ENCODE measurements at regions not wholly inside any gene's neighbourhood (a gene's known extent, or its start where the extent isn't known, plus 50 kb on each side); places are given as distances from the start of the nearest gene placed in this dataset.
"Not testable (repeated sequence)": the region's sequence is repeated elsewhere in the genome, so short reads cannot be mapped to it uniquely, and the experiment has no call there.

DNA sequence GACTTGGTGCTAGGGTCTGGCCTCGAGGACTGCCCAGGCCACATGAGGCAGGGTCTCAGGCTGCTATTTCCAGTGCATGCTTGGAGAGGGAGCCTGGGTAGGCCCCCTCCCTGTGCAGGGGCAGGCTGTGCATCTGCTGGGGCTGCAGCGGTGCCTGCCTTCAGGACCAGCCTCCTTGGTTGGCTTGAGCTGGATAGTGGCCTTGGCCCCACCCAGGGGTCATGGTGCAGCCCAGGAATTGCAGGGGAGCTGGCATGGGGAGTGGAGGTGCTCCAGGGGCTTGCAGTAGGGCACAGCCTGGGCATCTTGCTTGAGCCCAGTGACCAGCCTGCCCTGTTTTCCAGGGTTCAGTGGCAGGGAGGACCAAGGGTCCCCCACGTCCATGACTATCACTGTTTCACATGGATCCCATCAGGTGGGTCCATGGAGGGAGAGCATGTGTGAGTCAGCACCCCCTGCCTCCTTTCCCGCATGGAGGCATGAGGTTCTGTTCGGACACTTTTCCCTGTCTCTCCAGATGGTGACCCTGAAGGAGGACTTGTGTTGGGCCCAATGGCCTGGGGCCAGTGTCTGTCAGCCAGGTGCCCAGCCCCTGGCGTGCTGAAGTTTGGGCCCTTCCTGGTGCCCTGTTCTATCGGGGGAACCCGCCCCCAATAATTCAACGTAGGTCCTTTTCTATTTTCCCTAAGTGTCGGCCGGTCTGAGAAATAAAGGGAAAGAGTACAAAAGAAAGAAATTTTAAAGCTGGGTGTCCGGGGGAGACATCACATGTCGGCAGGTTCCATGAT, 218.6 kb downstream of the SNRPN start:
- Histone ChIP-seq H3K27me3 (no peaks in the 10 kb centered on the region), H3K9me3 (peaks cover 0 to 14% of the 10 kb centered on the region in 2 donors), H3K4me1 (no peaks in the 10 kb centered on the region), H3K4me3 (no peak overlapping the region), H3K36me3 (no peaks in the 10 kb centered on the region), H3K27ac (no peak overlapping the region)
- DNase-seq: peak; percentile 4 to 7
- intact Hi-C loops (cut with DNase I; ENCODE audit: low total_unique reads): no loop called here
- TF ChIP-seq CTCF (IDR thresholded peaks at IDR 0.05): no peak
- TF ChIP-seq POLR2A (IDR thresholded peaks at IDR 0.05): no peak

- H3K36me3 ChIP-seq; DNase-seq; H3K27ac ChIP-seq; H3K4me1 ChIP-seq; H3K4me3 ChIP-seq; H3K27me3 ChIP-seq; intact Hi-C loops (cut with DNase I; ENCODE audit: low total_unique reads): not testable (repeated sequence)
- H3K9me3 ChIP-seq: peaks cover 0 to 14% of the 10 kb centered on the region in 2 donors
Observed at GRCh38 chr15:25174149-25174548, 219.4 kb downstream of the SNRPN start.

GRCh38 chr15:25175033-25175788, 220.4 kb downstream of the SNRPN start:
- no peak overlapping the region for H3K4me3 ChIP-seq
- TF ChIP-seq CTCF (IDR thresholded peaks at IDR 0.05): no peak
- H3K9me3 ChIP-seq: peaks cover 0 to 14% of the 10 kb centered on the region in 2 donors
- peak; percentile 4 to 6 for DNase-seq
- no peaks in the 10 kb centered on the region for H3K36me3 ChIP-seq
- no peaks in the 10 kb centered on the region for H3K27me3 ChIP-seq
- intact Hi-C loops (cut with DNase I; ENCODE audit: low total_unique reads): no loop called here
- no peaks in the 10 kb centered on the region for H3K4me1 ChIP-seq
- no peak overlapping the region for H3K27ac ChIP-seq

DNA sequence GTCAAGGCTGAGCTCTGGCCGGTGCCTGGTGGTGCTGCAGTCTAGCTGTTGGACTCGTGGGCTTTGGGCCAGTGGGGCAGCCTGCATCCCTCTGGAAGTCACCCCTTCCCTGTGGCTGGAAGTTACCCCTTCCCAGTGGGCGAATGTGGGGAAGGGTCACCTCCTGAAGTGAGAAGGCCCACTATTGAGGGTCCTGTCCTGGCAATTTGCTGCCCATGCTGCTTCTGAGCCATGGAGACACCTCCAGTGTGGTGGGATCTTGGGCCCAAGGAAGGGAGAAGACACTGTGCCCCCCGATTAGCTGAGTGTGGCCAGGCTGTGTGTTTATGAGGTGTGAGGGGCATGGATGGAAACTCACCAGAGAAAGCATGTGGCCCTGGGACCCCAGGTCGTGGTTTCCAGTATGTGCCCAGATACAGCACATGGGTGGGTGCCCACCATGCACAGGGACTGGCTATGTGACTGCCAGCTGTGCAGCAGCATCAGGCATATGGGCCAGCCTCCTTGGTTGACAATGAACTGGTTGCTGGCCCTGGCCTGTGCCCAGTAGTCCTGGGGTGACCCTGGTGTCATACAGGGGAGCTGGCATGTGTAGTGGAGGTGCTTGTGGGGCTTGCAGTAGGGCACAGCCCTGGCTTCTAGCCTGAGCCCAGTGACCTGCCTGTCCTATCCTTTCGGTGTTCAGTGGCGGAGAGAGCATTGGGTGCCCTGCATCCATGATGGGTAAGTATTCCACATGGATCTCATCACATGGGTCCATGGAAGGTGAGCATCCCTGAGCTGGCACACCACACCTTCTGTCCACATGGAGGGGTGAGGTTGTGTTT, 221.2 kb downstream of the SNRPN start:
- H3K27me3 ChIP-seq: no peaks in the 10 kb centered on the region
- no peak overlapping the region for H3K4me3 ChIP-seq
- peak; percentile 6 to 7 for DNase-seq
- H3K27ac ChIP-seq: no peak overlapping the region
- H3K9me3 ChIP-seq: peaks cover 0 to 14% of the 10 kb centered on the region in 2 donors
- H3K36me3 ChIP-seq: no peaks in the 10 kb centered on the region
- intact Hi-C loops (cut with DNase I; ENCODE audit: low total_unique reads): no loop called here
- H3K4me1 ChIP-seq: no peaks in the 10 kb centered on the region
- TF ChIP-seq POLR2A (IDR thresholded peaks at IDR 0.05) (no peak), CTCF (IDR thresholded peaks at IDR 0.05) (no peak)

- no peaks in the 10 kb centered on the region for H3K36me3 ChIP-seq
- intact Hi-C loops (cut with DNase I; ENCODE audit: low total_unique reads): no loop called here
- H3K4me3 ChIP-seq: no peak overlapping the region
- peaks cover 0 to 14% of the 10 kb centered on the region in 2 donors for H3K9me3 ChIP-seq
- H3K27me3 ChIP-seq: no peaks in the 10 kb centered on the region
- TF ChIP-seq CTCF (IDR thresholded peaks at IDR 0.05) (no peak), POLR2A (IDR thresholded peaks at IDR 0.05) (no peak)
- DNase-seq: peak in 1 of 2 donors; percentile 2
- H3K27ac ChIP-seq: no peak overlapping the region
- H3K4me1 ChIP-seq: no peaks in the 10 kb centered on the region
Observed at GRCh38 chr15:25176616-25176923, 221.8 kb downstream of the SNRPN start.

All from uterus (tissue), 3 donors.